HEK293T (cell line): ENCODE measurements at regions not wholly inside any gene's neighbourhood (a gene's known extent, or its start where the extent isn't known, plus 50 kb on each side); places are given as distances from the start of the nearest gene placed in this dataset.

Experiments
- BHLHE40 ChIP-seq: fragments of 450-650 bp; IDR thresholded peaks from 2 replicates; pipeline ENCODE4 v1.6.1; 2016; ENCODE audit warnings: mild to moderate bottlenecking, moderate library complexity, borderline replicate concordance
- FOXA1 ChIP-seq: fragments of 450-650 bp; IDR thresholded peaks from 2 replicates; pipeline ENCODE4 v1.6.1; 2016; ENCODE audit warnings: mild to moderate bottlenecking
- FOXK2 ChIP-seq: fragments of 450-650 bp; IDR thresholded peaks from 2 replicates; pipeline ENCODE4 v1.6.1; 2016; ENCODE audit warnings: mild to moderate bottlenecking
- FOXM1 ChIP-seq: fragments of 450-650 bp; IDR thresholded peaks from 2 replicates; pipeline ENCODE4 v1.6.1; 2017; ENCODE audit warnings: mild to moderate bottlenecking, borderline replicate concordance
- LEF1 ChIP-seq: fragments of 450-650 bp; IDR thresholded peaks from 2 replicates; pipeline ENCODE4 v1.6.1; 2017; ENCODE audit warnings: mild to moderate bottlenecking, borderline replicate concordance
- SP1 ChIP-seq: fragments of 450-650 bp; IDR thresholded peaks from 2 replicates; pipeline ENCODE4 v1.6.1; 2017
- TARDBP ChIP-seq: fragments of 450-650 bp; IDR thresholded peaks from 2 replicates; pipeline ENCODE4 v1.6.1; 2016
- ZNF384 ChIP-seq: fragments of 450-650 bp; IDR thresholded peaks from 2 replicates; pipeline ENCODE4 v1.6.1; 2016

- no peak for TF ChIP-seq FOXM1
- TF ChIP-seq TARDBP = no peak
- TF ChIP-seq BHLHE40 = no peak
- no peak for TF ChIP-seq FOXK2
- no peak for TF ChIP-seq SP1
- TF ChIP-seq ZNF384 = no peak
- TF ChIP-seq LEF1 = no peak
- no peak for TF ChIP-seq FOXA1
Measured at GRCh38 chr3:31370681-31371080, 162.0 kb upstream of the STT3B start.
